Mammary epithelial cell (primary cell): ENCODE measurements at regions not wholly inside any gene's neighbourhood (a gene's known extent, or its start where the extent isn't known, plus 50 kb on each side); places are given as distances from the start of the nearest gene placed in this dataset.

Experiments
- EZH2 ChIP-seq: IDR thresholded peaks from 2 replicates; pipeline ENCODE4 v1.6.1; 2012; ENCODE audit warnings: low read length, inconsistent platforms, borderline replicate concordance
- TF ChIP-seq, protein P1 (sequence below), 2 donors: IDR thresholded peaks in 1 of 2; conservative IDR thresholded peaks in 1 of 2; 2 replicates each; pipeline ENCODE4 v1.5.1; 2011 to 2012; ENCODE audit warnings: inconsistent platforms in 2 of 2, low read length in 2 of 2, mild to moderate bottlenecking in 2 of 2, control low read depth in 1 of 2, low read depth in 1 of 2; ENCODE audit not compliant: insufficient read depth in 1 of 2; ENCODE audit errors: extremely low read depth in 1 of 2

DNA sequence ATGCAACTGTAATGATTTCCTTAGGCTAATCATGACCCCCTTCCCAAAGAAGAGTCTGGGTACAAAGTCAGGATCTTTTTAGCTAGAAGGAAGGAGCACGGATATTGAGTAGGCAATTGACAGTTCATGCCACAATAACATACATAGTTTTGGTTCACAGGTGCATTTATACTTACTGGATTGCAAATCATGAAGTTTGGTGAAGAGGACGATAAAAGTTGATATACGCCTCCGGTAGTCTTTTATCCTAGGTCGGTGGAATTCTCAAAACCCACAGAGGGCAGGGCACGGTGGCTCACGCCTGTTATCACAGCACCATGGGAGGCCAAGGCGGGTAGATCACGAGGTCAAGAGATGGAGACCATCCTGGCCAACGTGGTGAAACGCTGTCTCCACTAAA lies 265.4 kb upstream of the PRMT6 start:
- TF ChIP-seq, protein P1, sequence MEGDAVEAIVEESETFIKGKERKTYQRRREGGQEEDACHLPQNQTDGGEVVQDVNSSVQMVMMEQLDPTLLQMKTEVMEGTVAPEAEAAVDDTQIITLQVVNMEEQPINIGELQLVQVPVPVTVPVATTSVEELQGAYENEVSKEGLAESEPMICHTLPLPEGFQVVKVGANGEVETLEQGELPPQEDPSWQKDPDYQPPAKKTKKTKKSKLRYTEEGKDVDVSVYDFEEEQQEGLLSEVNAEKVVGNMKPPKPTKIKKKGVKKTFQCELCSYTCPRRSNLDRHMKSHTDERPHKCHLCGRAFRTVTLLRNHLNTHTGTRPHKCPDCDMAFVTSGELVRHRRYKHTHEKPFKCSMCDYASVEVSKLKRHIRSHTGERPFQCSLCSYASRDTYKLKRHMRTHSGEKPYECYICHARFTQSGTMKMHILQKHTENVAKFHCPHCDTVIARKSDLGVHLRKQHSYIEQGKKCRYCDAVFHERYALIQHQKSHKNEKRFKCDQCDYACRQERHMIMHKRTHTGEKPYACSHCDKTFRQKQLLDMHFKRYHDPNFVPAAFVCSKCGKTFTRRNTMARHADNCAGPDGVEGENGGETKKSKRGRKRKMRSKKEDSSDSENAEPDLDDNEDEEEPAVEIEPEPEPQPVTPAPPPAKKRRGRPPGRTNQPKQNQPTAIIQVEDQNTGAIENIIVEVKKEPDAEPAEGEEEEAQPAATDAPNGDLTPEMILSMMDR (conservative IDR thresholded peaks at IDR 0.05 in 1 of 2, IDR thresholded peaks at IDR 0.05 in 1 of 2; ENCODE audit: extremely low read depth in 1 of 2, insufficient read depth in 1 of 2, low read depth in 1 of 2, low read length in 2 of 2), result no peak
- TF ChIP-seq EZH2, result no peak
